ENCODE measurements at regions not wholly inside any gene's neighbourhood (a gene's known extent, or its start where the extent isn't known, plus 50 kb on each side); places are given as distances from the start of the nearest gene placed in this dataset.

- peak; percentile 99 for DNase-seq (ENCODE audit: low read depth)
Observed at GRCh38 chr6:140062043-140063020, 687.9 kb upstream of the CITED2 start.

DNA sequence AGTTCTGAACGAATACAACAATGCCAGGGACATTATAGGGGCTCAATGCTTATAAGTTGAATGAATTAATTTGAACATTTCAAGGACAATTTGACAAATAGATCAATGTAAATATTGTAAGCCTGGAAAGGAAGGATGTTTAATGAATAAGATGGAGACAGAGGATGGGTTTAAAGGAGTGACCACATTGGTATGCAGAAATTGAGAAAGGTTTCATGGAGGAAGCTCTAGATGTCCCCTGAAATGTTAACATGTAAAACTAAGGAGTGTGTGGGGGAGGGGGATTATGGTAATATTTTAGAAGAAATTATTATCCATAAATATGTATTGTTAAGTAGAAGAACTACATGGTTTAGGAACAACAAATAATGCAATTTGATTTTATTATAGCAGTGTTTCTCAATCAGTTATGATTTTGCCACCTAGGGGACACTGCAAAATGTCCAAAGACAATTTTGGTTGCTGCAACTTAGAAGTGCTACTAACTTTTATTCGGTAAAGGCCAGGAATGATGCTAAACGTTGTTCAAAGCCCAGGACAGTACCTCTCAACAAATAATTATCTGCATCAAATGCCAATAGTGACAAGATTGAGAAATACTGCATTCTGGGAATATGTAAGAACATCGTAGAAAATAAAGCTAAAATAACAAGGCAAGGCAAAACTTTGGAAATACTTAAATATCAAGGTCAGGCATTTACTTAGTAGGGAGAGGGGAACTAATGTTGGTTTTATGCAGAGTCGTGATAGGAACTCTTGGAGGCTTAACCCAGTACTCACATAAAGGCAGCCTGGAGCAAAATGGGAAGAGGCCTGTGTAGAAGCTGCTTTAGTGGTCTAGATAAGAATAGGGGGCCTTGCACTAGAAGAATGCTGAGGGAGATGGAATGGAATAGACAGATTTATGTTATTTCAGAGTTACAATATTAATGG is 686.9 kb upstream of the CITED2 start:
- DNase-seq (ENCODE audit: low read depth) = no peak

- no peak for DNase-seq (ENCODE audit: low read depth)
Observed at GRCh38 chr6:140059947-140060346, 685.5 kb upstream of the CITED2 start.

GRCh38 chr6:140058863-140059262 is 684.4 kb upstream of the CITED2 start:
- DNase-seq (ENCODE audit: low read depth) = no peak

DNA sequence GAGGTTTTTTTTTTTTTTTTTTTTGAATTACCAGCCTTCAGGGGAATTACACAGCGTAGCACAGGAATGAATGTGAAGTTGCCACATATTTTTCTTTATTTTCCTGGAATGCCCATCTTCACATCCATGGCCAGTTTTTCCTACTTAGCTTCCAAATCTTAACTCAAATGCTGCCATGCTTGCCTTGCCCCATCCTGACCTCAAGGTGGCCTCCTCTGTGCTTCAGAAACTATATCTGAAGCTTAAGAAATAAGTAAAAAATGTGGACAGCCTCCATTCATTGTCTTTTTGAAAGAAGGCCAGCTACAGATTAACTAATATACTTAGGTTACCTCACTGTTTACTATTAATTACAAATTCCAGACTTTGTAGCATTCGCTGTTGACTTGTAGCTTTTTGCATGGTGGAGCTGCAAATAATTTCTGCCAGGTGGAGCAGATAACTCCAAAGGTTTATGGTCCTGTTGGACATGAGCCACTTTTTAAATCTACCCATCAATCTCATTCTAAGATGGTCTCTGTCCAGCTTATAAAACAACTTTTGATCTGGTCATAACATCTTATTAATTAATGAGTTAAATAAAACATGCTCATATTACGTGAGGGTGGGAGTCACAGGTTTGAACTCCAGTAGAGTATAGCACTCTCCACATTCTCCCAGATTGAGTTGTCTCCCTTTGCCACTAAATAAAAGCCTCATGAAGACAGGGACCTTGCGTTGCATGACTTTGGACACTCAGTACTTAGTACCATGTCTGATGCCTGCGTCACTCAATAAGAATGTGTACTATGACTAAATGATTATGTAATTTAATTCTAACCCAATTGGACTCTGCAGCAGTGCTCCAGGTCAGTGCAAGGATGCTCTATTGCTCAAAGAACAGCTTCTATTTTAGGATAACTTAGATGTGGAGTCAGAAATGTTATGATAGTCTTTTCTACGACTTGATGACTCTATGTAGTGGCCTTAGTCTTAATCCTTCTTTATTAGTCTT is 678.6 kb upstream of the CITED2 start:
- DNase-seq (ENCODE audit: low read depth) = peak; percentile 85

DNA sequence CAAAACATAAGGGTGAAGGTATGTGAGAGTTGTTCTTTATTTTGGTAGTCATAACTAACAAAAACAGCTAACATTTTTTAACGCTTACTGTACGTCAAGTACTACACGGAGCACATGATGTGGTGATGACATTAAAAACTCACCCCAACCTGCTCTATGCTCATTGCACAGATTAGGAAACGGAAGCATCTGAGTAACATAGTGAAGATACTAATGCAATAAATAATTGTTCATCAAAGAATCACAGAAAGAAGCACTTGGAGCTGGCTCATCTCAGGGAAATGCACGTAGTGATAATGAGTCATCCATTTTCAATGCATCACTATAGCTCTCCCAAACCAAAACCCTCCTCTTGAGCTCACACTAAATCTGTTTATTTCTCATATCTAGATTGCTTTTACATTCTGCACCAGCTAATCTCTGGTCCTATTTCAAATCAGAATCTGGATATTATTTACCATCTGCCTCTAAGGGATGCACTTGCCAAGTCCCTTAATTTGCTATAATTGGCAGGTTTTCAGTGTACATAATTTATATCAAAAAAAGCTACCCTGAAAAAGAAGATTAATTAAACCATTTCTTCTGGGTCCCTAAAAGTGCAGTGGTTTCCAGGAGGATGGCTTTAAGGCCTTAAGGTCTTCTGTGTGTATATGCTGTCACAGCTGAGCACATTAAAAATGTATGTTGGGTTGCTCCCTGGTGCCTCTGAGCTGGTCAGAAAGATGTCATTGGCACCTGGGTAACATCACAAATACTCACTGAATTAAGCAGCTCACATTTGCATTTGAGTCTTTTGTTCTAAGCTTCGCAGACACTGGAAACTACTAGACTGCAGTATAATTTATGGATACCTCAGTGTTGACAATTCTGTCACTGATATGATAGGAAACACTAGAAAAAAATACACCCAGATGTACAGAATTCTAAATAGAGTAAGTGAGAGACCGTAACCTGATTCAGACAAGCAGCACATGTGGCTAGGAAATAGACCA is 677.4 kb upstream of the CITED2 start:
- DNase-seq (ENCODE audit: low read depth) = peak; percentile 97

DNA sequence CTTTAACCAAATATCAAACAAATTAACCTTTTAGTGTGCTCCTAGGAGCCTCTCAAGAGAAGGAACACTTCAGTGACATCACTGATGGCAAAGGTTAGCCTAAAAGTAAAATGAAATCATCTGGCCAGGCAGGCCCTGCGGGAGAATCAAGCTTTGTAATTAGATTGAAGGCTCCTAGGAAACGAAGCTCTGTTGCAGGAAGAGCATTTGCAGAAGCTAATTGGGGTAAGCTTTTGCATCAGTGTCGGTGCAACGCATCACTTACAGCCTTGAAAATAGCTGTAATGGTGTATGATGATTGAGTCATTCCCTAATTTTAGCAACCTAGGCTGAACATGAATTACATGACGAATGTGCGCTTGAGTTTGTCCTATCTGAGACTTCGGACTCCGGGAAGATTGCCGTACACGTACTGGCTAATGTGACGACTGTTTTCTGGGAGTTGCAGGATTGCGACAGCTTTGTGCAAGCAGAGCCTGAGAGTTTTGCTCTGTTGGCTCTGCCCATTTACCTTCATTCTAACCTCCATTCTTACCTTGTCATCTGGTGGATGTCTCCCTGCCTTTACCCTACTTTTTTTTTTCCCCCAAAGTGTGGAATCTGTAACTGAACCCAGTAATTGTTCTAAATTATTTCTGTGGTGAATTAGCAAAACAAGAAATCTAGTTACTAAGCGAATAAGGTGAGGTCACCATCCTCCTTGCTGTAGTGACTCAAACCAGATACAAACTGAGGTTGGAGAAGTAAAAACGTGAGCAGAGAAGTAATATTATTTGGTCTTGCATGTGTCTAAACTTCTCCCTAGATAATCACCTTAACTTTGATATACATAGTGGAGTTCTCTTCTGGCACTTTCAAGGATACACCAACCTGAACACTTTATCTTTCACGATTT is 675.9 kb upstream of the CITED2 start:
- peak; percentile 88 for DNase-seq (ENCODE audit: low read depth)

DNA sequence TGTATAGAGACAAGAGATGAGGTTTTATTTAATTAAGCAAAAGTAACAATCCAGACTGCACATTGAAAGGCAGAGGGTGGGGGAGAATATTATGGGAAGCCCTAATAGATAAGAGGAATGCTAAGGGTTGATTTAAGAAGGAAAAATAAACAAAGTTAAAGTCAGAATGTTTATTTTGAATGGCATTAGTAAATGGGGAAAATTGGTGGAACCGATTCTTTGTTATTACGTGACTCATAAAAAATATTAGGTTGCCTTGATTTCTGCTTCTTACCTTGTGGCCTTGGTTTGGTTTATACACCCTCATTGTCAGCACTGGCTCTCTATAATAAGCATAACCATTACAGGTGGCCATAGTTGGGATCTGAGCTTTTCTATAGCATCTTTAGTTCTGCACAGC is 674.8 kb upstream of the CITED2 start:
- no peak for DNase-seq (ENCODE audit: low read depth)

DNA sequence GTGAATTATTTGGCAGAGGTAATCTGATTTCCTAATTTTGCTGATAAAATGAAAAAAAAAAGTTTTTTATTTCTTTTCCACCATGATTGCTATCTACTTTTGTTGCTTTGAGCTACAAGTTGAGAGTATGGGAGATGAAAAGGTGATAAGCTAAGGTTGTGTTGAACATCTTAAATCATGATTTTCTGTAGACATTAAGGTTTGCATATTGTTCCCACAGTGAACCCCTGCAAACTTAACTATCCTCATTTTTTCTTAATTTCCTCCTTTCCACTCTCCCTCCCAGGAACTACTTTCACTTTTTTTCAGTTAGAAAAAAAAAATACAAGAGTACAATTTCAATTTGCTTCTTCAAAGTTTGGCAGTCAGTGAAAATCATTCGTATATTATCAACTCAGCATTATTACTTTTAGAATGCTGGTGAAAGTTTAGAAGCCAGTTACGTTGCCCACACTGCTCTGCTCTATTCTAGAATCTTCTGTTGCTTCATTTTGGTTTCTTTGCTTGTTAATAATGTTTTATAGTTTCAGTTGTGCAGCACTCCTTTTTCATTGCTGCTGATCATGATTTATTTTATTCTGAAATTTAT is 673.8 kb upstream of the CITED2 start:
- DNase-seq (ENCODE audit: low read depth) = no peak

DNA sequence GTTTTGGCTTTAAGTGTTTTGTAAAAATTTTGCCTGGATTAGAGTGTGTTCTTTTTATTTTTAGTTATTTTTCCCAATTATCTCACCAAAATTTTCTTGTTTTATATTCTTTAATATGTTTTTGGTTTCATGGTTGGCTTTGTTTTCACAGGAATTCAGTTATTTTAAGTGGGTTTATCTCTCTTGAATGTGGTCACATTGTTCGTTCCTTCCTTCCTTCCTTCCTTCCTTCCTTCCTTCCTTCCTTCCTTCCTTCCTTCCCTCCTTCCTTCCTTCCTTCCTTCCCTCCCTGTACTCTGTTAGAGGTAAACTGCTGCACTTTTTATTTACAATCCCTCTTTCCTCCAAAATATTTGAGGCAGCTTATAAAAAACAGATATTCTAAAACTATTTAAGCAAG is 672.9 kb upstream of the CITED2 start:
- DNase-seq (ENCODE audit: low read depth) = no peak

GRCh38 chr6:140046016-140046632 is 671.7 kb upstream of the CITED2 start:
- no peak for DNase-seq (ENCODE audit: low read depth)

GRCh38 chr6:140045116-140045515 is 670.7 kb upstream of the CITED2 start:
- no peak for DNase-seq (ENCODE audit: low read depth)

- DNase-seq (ENCODE audit: low read depth) = no peak
Observed at GRCh38 chr6:140044626-140045025, 670.2 kb upstream of the CITED2 start.

- no peak for DNase-seq (ENCODE audit: low read depth)
Observed at GRCh38 chr6:140043762-140044378, 669.4 kb upstream of the CITED2 start.

DNA sequence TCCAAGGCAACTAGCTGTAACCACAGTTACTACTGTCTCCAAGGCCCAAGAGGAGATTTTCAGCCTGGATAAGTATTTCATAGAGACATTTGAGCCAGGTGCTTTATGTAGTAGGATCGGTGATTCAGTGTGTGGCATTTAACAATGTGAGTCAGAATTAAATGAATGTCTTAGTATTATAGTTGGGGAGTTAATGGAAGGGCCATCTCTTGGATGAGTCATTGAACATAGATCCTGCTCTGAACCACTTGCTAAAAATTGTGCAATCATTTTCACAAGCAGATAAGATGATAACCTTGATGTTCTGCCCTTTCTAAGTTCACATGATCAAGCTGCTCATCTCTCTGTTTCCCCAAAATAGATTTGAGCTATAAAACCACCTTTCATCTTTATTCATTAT is 668.9 kb upstream of the CITED2 start:
- DNase-seq (ENCODE audit: low read depth) = peak; percentile 96

GRCh38 chr6:140041571-140042332 is 667.3 kb upstream of the CITED2 start:
- no peak for DNase-seq (ENCODE audit: low read depth)

- DNase-seq (ENCODE audit: low read depth) = no peak
Observed at GRCh38 chr6:140041056-140041455, 666.6 kb upstream of the CITED2 start.
